Prostate gland (tissue), 2 donors: ENCODE measurements at regions not wholly inside any gene's neighbourhood (a gene's known extent, or its start where the extent isn't known, plus 50 kb on each side); places are given as distances from the start of the nearest gene placed in this dataset.

Experiments used
- DNase-seq: peaks from one replicate; pipeline ENCODE4 v3.0.0-alpha.2; 2019; ENCODE audit warnings: low spot score
- H3K27ac ChIP-seq, 2 donors: fragments of 200-600 bp; sonication (generic); 2 replicates each; pipeline ENCODE4 v1.5.1; 2017 to 2019
- H3K27me3 ChIP-seq: fragments of 200-600 bp; sonication (generic); replicated peaks from 2 replicates; pipeline ENCODE4 v1.5.1; 2019; ENCODE audit not compliant: insufficient read depth
- H3K36me3 ChIP-seq, 2 donors: fragments of 200-600 bp; sonication (generic); 1 replicate in 1 of 2; 2 replicates in 1 of 2; pipeline versions ENCODE4 v1.5.1 to v1.8.1; 2017 to 2019
- H3K4me1 ChIP-seq: fragments of 200-600 bp; sonication (generic); replicated peaks from 2 replicates; pipeline ENCODE4 v1.5.1; 2019
- H3K4me3 ChIP-seq, 2 donors: fragments of 200-600 bp; sonication (generic); 2 replicates each; pipeline ENCODE4 v1.5.1; 2017 to 2019
- H3K9me3 ChIP-seq: fragments of 200-600 bp; sonication (generic); 2 replicates; pipeline ENCODE4 v1.5.1; 2017
- CTCF ChIP-seq, 4 experiments: fragments of 200-600 bp in 2 of 4; fragments of 450-650 bp in 2 of 4; sonication (generic) in 2 of 4; IDR thresholded peaks; 1 replicate in 3 of 4; 2 replicates in 1 of 4; pipeline ENCODE4 v1.5.1; 2016 to 2019; ENCODE audit warnings: antibody characterized with exemption in 4 of 4, mild to moderate bottlenecking in 2 of 4, moderate library complexity in 2 of 4
- POLR2A ChIP-seq: fragments of 450-650 bp; IDR thresholded peaks from one replicate; pipeline ENCODE4 v1.6.1; 2016; ENCODE audit warnings: antibody characterized with exemption, mild to moderate bottlenecking
- POLR2AphosphoS5 ChIP-seq: sonication (generic); formaldehyde crosslinking; IDR thresholded peaks from one replicate; pipeline ENCODE4 v1.6.1; 2017; ENCODE audit warnings: antibody characterized with exemption
- WGBS: methylation state at CpG from one replicate; pipeline ENCODE4 v1.1.5; 2018; 5-methylcytosine and 5-hydroxymethylcytosine counted together
- intact Hi-C: fragments of 100-400 bp; cut with DNase I; formaldehyde crosslinking; loops from one replicate; pipeline ENCODE4 v1.14.2; 2022

DNA sequence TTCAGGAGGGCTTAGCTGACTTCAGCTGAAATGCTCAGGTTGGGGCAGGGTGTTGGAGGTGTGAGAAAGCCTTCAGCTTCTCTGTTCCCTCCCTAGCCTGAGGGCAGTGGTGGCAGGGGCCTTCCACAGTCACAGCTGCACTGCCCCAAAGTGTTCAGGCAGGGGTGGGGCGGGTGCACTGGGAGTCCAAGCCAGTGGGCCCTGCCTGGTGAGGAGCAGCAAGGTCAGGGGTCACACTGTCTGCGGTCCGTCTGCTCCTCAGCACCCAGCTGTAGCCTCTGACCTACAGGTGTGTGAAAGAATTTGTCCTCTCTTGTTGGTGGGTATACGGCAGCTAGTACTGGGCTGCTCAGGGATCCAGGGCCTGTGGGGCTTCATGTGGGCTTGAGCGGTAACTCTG lies 490.4 kb upstream of the NCAM2 start:
- DNase-seq, result no peak
- intact Hi-C loops, result no loop called here
- Histone ChIP-seq H3K27me3 (no peaks in the 10 kb centered on the region), H3K27ac (no peak overlapping the region), H3K4me3 (no peak overlapping the region), H3K36me3 (no peaks in the 10 kb centered on the region), H3K4me1 (no peaks in the 10 kb centered on the region), H3K9me3 (peaks cover 3% of the 10 kb centered on the region)
- TF ChIP-seq POLR2AphosphoS5 (no peak), POLR2A (no peak), CTCF (IDR thresholded peaks at IDR 0.05) (no peak)
- 97% methylated on average over 5 of the region's 5 CpGs for WGBS

DNA sequence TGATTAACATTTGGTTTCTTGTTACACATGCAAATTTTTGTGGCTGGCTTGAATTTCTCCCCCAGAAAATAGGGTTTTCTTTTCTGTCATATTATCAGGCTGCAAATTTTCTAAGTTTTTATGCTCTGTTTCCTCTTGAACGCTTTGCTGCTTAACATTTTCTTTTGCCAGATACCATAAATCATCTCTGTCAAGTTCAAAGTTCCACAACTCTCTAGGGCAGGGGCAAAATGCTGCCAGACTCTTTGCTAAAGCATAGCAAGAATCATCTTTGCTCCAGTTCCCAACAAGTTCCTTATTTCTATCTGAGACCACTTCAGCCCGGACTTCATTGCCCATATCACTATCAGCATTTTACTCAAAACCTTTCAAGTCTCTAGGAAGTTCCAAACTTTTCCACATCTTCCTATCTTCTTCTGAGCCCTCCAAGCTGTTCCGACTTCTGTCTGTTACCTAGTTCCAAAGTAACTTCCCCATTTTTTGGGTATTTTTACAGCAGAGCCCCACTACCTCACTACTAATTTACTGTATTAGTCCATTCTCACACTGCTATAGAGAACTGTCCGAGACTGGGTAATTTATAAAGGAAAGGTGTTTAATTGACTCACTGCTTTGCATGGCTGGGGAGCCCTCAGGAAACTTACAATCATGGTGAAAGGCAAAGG lies 486.9 kb upstream of the NCAM2 start:
- TF ChIP-seq CTCF (IDR thresholded peaks at IDR 0.05) (no peak), POLR2A (no peak), POLR2AphosphoS5 (no peak)
- no peak for DNase-seq
- intact Hi-C loops, result no loop called here
- 58% methylated on average over 4 of the region's 4 CpGs for WGBS
- Histone ChIP-seq H3K36me3 (no peaks in the 10 kb centered on the region), H3K27ac (no peak overlapping the region), H3K4me1 (no peaks in the 10 kb centered on the region), H3K9me3 (no peaks in the 10 kb centered on the region), H3K4me3 (no peak overlapping the region), H3K27me3 (no peaks in the 10 kb centered on the region)

DNA sequence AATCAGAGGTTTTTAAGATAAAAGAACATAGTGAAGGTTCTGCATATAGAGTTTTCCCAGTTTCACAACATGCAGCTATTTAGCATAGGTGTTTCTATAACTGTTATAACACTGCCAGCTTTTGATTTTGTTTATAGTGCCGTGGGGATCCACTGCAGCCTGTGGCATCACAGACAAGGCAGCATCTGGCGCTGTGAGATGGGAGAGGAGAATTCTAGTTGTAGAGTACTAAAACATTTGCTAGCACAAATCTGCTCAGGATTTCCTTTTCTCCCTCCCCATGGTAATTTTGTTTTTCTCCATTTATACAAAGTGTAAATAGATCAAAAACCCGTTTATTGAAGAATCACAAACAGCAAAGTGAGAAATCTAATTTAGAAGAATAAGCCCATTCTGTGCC lies 482.8 kb upstream of the NCAM2 start:
- Histone ChIP-seq H3K36me3 (no peaks in the 10 kb centered on the region), H3K4me1 (no peaks in the 10 kb centered on the region), H3K27ac (no peak overlapping the region), H3K27me3 (no peaks in the 10 kb centered on the region), H3K4me3 (no peak overlapping the region), H3K9me3 (no peaks in the 10 kb centered on the region)
- WGBS, result 76% methylated on average over 3 of the region's 3 CpGs
- no peak for DNase-seq
- TF ChIP-seq CTCF (IDR thresholded peaks at IDR 0.05) (no peak), POLR2AphosphoS5 (no peak), POLR2A (no peak)
- intact Hi-C loops, result no loop called here

GRCh38 chr21:20519076-20519475 lies 479.1 kb upstream of the NCAM2 start:
- no peaks in the 10 kb centered on the region for H3K36me3 ChIP-seq
- no peaks in the 10 kb centered on the region for H3K9me3 ChIP-seq
- no peak for TF ChIP-seq CTCF (IDR thresholded peaks at IDR 0.05)
- no peak for TF ChIP-seq POLR2AphosphoS5
- TF ChIP-seq POLR2A, result no peak
- no peaks in the 10 kb centered on the region for H3K27me3 ChIP-seq
- H3K27ac ChIP-seq, result no peak overlapping the region
- no peak overlapping the region for H3K4me3 ChIP-seq
- intact Hi-C loops, result no loop called here
- no peak for DNase-seq
- no peaks in the 10 kb centered on the region for H3K4me1 ChIP-seq
- 69% methylated on average over 3 of the region's 3 CpGs for WGBS

GRCh38 chr21:20522611-20523010 lies 475.6 kb upstream of the NCAM2 start:
- intact Hi-C loops, result no loop called here
- 85% methylated on average over 1 of the region's 1 CpG for WGBS
- H3K36me3 ChIP-seq, result no peaks in the 10 kb centered on the region
- H3K27ac ChIP-seq, result no peak overlapping the region
- H3K4me3 ChIP-seq, result no peak overlapping the region
- no peaks in the 10 kb centered on the region for H3K27me3 ChIP-seq
- TF ChIP-seq CTCF (IDR thresholded peaks at IDR 0.05) (no peak), POLR2AphosphoS5 (no peak)
- H3K9me3 ChIP-seq, result no peaks in the 10 kb centered on the region
- no peaks in the 10 kb centered on the region for H3K4me1 ChIP-seq
- DNase-seq, result no peak
